HepG2 (cell line): ENCODE measurements at regions not wholly inside any gene's neighbourhood (a gene's known extent, or its start where the extent isn't known, plus 50 kb on each side); places are given as distances from the start of the nearest gene placed in this dataset.
A peak's percentile ranks its signal among the peaks of the same experiment; 100 is the strongest.

ENCODE experiments used
- ATAC-seq: fragments of 200-7000 bp; cut with Tn5 transposase; 3 replicates; pipeline ENCODE4 v1.9.1; 2020; ENCODE audit warnings: mild to moderate bottlenecking, moderate library complexity
- BruUV-seq: library from RNA; stranded (reverse); fragments of 400-500 nt; replicated peaks from 2 replicates; lab custom pipeline; 2021; lab: Mats Ljungman, UMichigan
- CTCF ChIA-PET: fragments of 300-600 bp; formaldehyde crosslinking; extraction: SDS; loops from one replicate; lab custom pipeline; 2021; ENCODE audit warnings: low total read pairs, inconsistent platforms, low intra/inter-chr PET ratio; lab: Yijun Ruan, JAX
- POLR2A ChIA-PET: fragments of 350-600 bp; sonication (Branson Sonifier 250); formaldehyde crosslinking; loops from one replicate; lab custom pipeline; 2020; ENCODE audit warnings: antibody characterized with exemption, inconsistent platforms; lab: Yijun Ruan, JAX
- DNase-seq: peaks from one replicate; pipeline ENCODE4 v3.0.0-alpha.2; 2015; ENCODE audit warnings: low spot score
- FAIRE-seq: peaks from 3 replicates; lab custom pipeline; 2011; peaks lifted over from hg19 to GRCh38; lab: Jason Lieb, UNC
- H2AFZ ChIP-seq: one replicate; pipeline ENCODE4 v1.6.1; 2011; ENCODE audit warnings: low read length, inconsistent platforms
- H3K27ac ChIP-seq: fragments of 300-600 bp; 3 replicates; pipeline ENCODE4 v1.8.0; 2011; ENCODE audit warnings: mixed run types, mild to moderate bottlenecking, mixed read lengths, low read length, inconsistent platforms; ENCODE audit not compliant: insufficient read depth; ENCODE audit errors: extremely low read length
- H3K27me3 ChIP-seq, 2 experiments: fragments of 200-600 bp in 1 of 2; 2 replicates in 1 of 2; 3 replicates in 1 of 2; pipeline versions ENCODE4 v1.6.0 to v1.8.0; 2011; ENCODE audit warnings: low read length in 2 of 2, mild to moderate bottlenecking in 2 of 2, moderate library complexity in 2 of 2, inconsistent platforms in 1 of 2; ENCODE audit not compliant: insufficient read depth in 2 of 2, control insufficient read depth in 1 of 2
- H3K36me3 ChIP-seq, 2 experiments: fragments of 200-600 bp in 1 of 2; replicated peaks in 1 of 2; 2 replicates in 1 of 2; 3 replicates in 1 of 2; pipeline versions ENCODE4 v1.5.1 to v1.8.0; 2011; ENCODE audit warnings: low read length in 2 of 2, inconsistent platforms in 1 of 2; ENCODE audit not compliant: insufficient read depth in 2 of 2, control insufficient read depth in 1 of 2
- H3K4me1 ChIP-seq: 2 replicates; pipeline ENCODE4 v1.5.1; 2012; ENCODE audit warnings: low read length, inconsistent platforms; ENCODE audit not compliant: insufficient read depth
- H3K4me2 ChIP-seq: 2 replicates; pipeline ENCODE4 v1.6.0; 2011; ENCODE audit warnings: low read depth, low read length, inconsistent platforms
- H3K4me3 ChIP-seq, 3 experiments: fragments of 200-600 bp in 1 of 3; sonication (generic), shearing (Covaris generic) in 1 of 3; replicated peaks in 1 of 3; 2 replicates each; pipeline ENCODE4 v1.5.1; 2011 to 2016; ENCODE audit warnings: low read length in 3 of 3, inconsistent platforms in 2 of 3, low read depth in 2 of 3, mild to moderate bottlenecking in 2 of 3, control low read depth in 1 of 3, mixed read lengths in 1 of 3; ENCODE audit not compliant: insufficient read depth in 1 of 3
- H3K79me2 ChIP-seq: one replicate; pipeline ENCODE4 v1.6.1; 2011; ENCODE audit warnings: low read length, inconsistent platforms; ENCODE audit not compliant: insufficient read depth
- H3K9ac ChIP-seq: 2 replicates; pipeline ENCODE4 v1.6.0; 2011; ENCODE audit warnings: mild to moderate bottlenecking, low read depth, low read length, inconsistent platforms; ENCODE audit not compliant: insufficient read depth
- H3K9me3 ChIP-seq: 2 replicates; pipeline ENCODE4 v1.5.1; 2012; ENCODE audit warnings: mild to moderate bottlenecking, low read length
- H4K20me1 ChIP-seq: 2 replicates; pipeline ENCODE4 v1.6.0; 2011; ENCODE audit warnings: inconsistent platforms, mild to moderate bottlenecking, low read length, moderate library complexity; ENCODE audit not compliant: insufficient read depth
- ATF7 ChIP-seq, 2 experiments: fragments of 450-650 bp in 1 of 2; sonication (generic) in 1 of 2; formaldehyde crosslinking in 1 of 2; IDR thresholded peaks; 2 replicates each; pipeline versions ENCODE4 v1.4.0 to v1.6.1; 2016 to 2020; ENCODE audit warnings: antibody characterized with exemption in 1 of 2, mild to moderate bottlenecking in 1 of 2, missing genetic modification reagents in 1 of 2
- HINFP ChIP-seq: sonication (generic); formaldehyde crosslinking; IDR thresholded peaks from 2 replicates; pipeline ENCODE4 v1.4.0; 2020; ENCODE audit warnings: low read depth, mild to moderate bottlenecking, missing genetic modification reagents
- PHF5A ChIP-seq: IDR thresholded peaks from one replicate; pipeline ENCODE4 v1.6.1; 2018; ENCODE audit warnings: low read depth, missing genetic modification reagents; ENCODE audit not compliant: unreplicated experiment
- WGBS: methylation state at CpG from one replicate; pipeline ENCODE4 v1.1.6; 2017; ENCODE audit warnings: low lambda C conversion rate; 5-methylcytosine and 5-hydroxymethylcytosine counted together
- in situ Hi-C: cut with HindIII; loops from 2 replicates; pipeline ENCODE4 v1.10.0; 2017; ENCODE audit warnings: low pct_unique_long_range_greater_than_20kb; ENCODE audit not compliant: extremely low pct_ligation_motif_present
- intact Hi-C: fragments of 100-400 bp; cut with micrococcal nuclease; formaldehyde crosslinking; loops from one replicate; pipeline ENCODE4 v1.10.0; 2022; ENCODE audit not compliant: unreplicated experiment
- TF ChIP-seq, protein P1 (sequence below): sonication (generic); formaldehyde crosslinking; IDR thresholded peaks from 2 replicates; pipeline ENCODE4 v1.4.0; 2020; ENCODE audit warnings: missing genetic modification reagents, borderline replicate concordance

DNA sequence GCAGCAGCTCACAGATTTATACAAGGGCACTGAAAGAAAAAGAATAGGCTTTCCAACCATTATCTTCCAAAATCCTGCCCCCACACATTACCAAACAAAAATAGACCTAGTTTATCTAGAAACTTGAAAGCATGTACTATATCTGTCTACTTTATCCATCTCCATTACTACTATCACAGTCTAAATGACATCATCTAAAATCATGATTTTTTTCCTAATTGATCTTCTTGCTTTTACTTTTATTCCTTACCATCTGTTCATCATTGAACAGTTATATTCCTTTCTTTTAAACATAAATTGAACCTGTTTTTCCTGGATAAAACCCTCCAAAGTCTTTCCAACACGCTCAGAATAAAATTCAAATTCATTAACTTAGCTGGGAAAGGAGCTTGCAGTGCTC is 414.7 kb downstream of the KCTD12 start:
- DNase-seq (no peak), FAIRE-seq (no peak), ATAC-seq (no peak)
- intact Hi-C loops: loop anchor here (5.0 kb wide), 2 partner anchors 649 to 784 kb away; no protein-coding TSS in a partner anchor
- Histone ChIP-seq H3K4me2 (no peak overlapping the region), H3K27ac (no peak overlapping the region), H4K20me1 (no peaks in the 10 kb centered on the region), H2AFZ (no peak overlapping the region), H3K4me1 (no peaks in the 10 kb centered on the region), H3K9ac (no peak overlapping the region), H3K36me3 (no peaks in the 10 kb centered on the region), H3K4me3 (no peak overlapping the region), H3K79me2 (no peaks in the 10 kb centered on the region), H3K27me3 (0 out of 5 replicates have a peak, but pooled peaks cover 0 to 3% of the 10 kb centered on the region in 2 experiments), H3K9me3 (no peaks in the 10 kb centered on the region)
- 0% methylated on average over 1 of the region's 1 CpG for WGBS
- peak; percentile 77 for TF ChIP-seq ATF7 (IDR thresholded peaks at IDR 0.05)
- no peak for TF ChIP-seq ATF7 (CRISPR knock-in tag; IDR thresholded peaks at IDR 0.05)
- no peak for TF ChIP-seq HINFP (CRISPR knock-in tag)
- no peak for TF ChIP-seq PHF5A (CRISPR knock-in tag)
- POLR2A ChIA-PET: no interaction called here
- no TSS peak for BruUV-seq
- CTCF ChIA-PET: no interaction called here
- in situ Hi-C loops: loop anchor here (5.0 to 10.0 kb wide), 2 partner anchors 594 to 777 kb away; no protein-coding TSS in a partner anchor

DNA sequence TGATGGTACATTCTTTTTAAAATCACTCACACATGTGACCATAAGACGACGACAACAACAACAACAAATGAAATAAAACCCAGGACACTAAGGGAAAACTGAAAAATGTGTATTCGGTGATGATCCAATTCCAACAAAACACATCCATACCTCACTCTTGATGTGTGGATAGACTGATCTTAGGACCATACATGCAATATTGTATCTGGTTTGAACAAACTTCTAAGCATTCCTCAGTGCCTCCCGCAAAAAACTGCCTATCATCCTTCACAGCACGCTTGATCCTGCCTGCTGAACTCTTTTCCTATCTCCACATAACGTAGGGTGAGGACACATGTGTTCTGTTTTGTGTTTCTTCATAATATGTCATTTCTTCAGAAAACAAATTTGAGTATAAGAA is 415.2 kb downstream of the KCTD12 start:
- Histone ChIP-seq H2AFZ (no peak overlapping the region), H3K27me3 (0 out of 5 replicates have a peak, but pooled peaks cover 0 to 3% of the 10 kb centered on the region in 2 experiments), H3K27ac (no peak overlapping the region), H3K36me3 (no peaks in the 10 kb centered on the region), H3K4me1 (no peaks in the 10 kb centered on the region), H3K9ac (no peak overlapping the region), H4K20me1 (no peaks in the 10 kb centered on the region), H3K4me2 (no peak overlapping the region), H3K4me3 (no peak overlapping the region), H3K9me3 (no peaks in the 10 kb centered on the region), H3K79me2 (no peaks in the 10 kb centered on the region)
- ATAC-seq: no peak
- TF ChIP-seq, protein P1, sequence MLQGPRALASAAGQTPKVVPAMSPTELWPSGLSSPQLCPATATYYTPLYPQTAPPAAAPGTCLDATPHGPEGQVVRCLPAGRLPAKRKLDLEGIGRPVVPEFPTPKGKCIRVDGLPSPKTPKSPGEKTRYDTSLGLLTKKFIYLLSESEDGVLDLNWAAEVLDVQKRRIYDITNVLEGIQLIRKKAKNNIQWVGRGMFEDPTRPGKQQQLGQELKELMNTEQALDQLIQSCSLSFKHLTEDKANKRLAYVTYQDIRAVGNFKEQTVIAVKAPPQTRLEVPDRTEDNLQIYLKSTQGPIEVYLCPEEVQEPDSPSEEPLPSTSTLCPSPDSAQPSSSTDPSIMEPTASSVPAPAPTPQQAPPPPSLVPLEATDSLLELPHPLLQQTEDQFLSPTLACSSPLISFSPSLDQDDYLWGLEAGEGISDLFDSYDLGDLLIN (CRISPR knock-in tag): no peak
- intact Hi-C loops (loop anchor here (5.0 kb wide), 2 partner anchors 649 to 784 kb away; no protein-coding TSS in a partner anchor), in situ Hi-C loops (loop anchor here (5.0 to 10.0 kb wide), 2 partner anchors 594 to 776 kb away; no protein-coding TSS in a partner anchor)
- no TSS peak for BruUV-seq
- DNase-seq: no peak
- 2% methylated on average over 6 of the region's 6 CpGs for WGBS
- ChIA-PET POLR2A (no interaction called here), CTCF (no interaction called here)
- FAIRE-seq: no peak
